Trophoblast cell (in vitro differentiated cells and primary cell): ENCODE measurements at regions not wholly inside any gene's neighbourhood (a gene's known extent, or its start where the extent isn't known, plus 50 kb on each side); places are given as distances from the start of the nearest gene placed in this dataset.

Experiments used
- DNase-seq, 2 donors: peaks; one replicate each; pipeline ENCODE4 v3.0.0-alpha.2; 2016
- H2AFZ ChIP-seq: 2 replicates; pipeline ENCODE4 v1.6.1; 2013; ENCODE audit warnings: low read length, moderate library complexity, mild to moderate bottlenecking; ENCODE audit not compliant: insufficient read depth, poor library complexity
- H2AK5ac ChIP-seq: 2 replicates; pipeline ENCODE4 v1.6.1; 2013; ENCODE audit warnings: mild to moderate bottlenecking, low read length
- H2BK120ac ChIP-seq: 2 replicates; pipeline ENCODE4 v1.6.1; 2013; ENCODE audit warnings: low read length, mild to moderate bottlenecking, moderate library complexity; ENCODE audit not compliant: insufficient read depth, poor library complexity
- H2BK12ac ChIP-seq: 2 replicates; pipeline ENCODE4 v1.6.1; 2013; ENCODE audit warnings: mild to moderate bottlenecking, low read length, moderate library complexity
- H2BK5ac ChIP-seq: 2 replicates; pipeline ENCODE4 v1.6.1; 2013; ENCODE audit warnings: low read length, low read depth, moderate library complexity, mild to moderate bottlenecking; ENCODE audit not compliant: poor library complexity
- H3K14ac ChIP-seq: 2 replicates; pipeline ENCODE4 v1.6.1; 2013; ENCODE audit warnings: mild to moderate bottlenecking, low read length
- H3K18ac ChIP-seq: 2 replicates; pipeline ENCODE4 v1.6.1; 2013; ENCODE audit warnings: mild to moderate bottlenecking, low read length
- H3K23ac ChIP-seq: 2 replicates; pipeline ENCODE4 v1.6.1; 2013; ENCODE audit warnings: low read length
- H3K27ac ChIP-seq: 2 replicates; pipeline ENCODE4 v1.5.1; 2013; ENCODE audit warnings: low read depth, mild to moderate bottlenecking, inconsistent platforms, low read length, moderate library complexity
- H3K27me3 ChIP-seq: 2 replicates; pipeline ENCODE4 v1.6.1; 2013; ENCODE audit warnings: inconsistent platforms, mild to moderate bottlenecking, low read length, moderate library complexity; ENCODE audit not compliant: insufficient read depth
- H3K36me3 ChIP-seq, 2 experiments: 1 replicate in 1 of 2; 2 replicates in 1 of 2; pipeline ENCODE4 v1.6.1; 2013; ENCODE audit warnings: low read length in 2 of 2, mild to moderate bottlenecking in 2 of 2, moderate library complexity in 1 of 2; ENCODE audit not compliant: insufficient read depth in 2 of 2, control insufficient read depth in 1 of 2
- H3K4ac ChIP-seq: 2 replicates; pipeline ENCODE4 v1.6.1; 2013; ENCODE audit warnings: low read depth, mild to moderate bottlenecking, low read length, moderate library complexity
- H3K4me1 ChIP-seq, 2 experiments: 1 replicate in 1 of 2; 2 replicates in 1 of 2; pipeline ENCODE4 v1.6.1; 2013; ENCODE audit warnings: low read length in 2 of 2, mild to moderate bottlenecking in 2 of 2, moderate library complexity in 1 of 2; ENCODE audit not compliant: insufficient read depth in 2 of 2, control insufficient read depth in 1 of 2
- H3K4me2 ChIP-seq: 2 replicates; pipeline ENCODE4 v1.6.1; 2013; ENCODE audit warnings: inconsistent platforms, mild to moderate bottlenecking, low read length, moderate library complexity
- H3K4me3 ChIP-seq: 2 replicates; pipeline ENCODE4 v1.5.1; 2013; ENCODE audit warnings: mild to moderate bottlenecking, low read depth, low read length, inconsistent platforms
- H3K79me1 ChIP-seq: one replicate; pipeline ENCODE4 v1.6.1; 2013; ENCODE audit warnings: low read length
- H3K79me2 ChIP-seq: 2 replicates; pipeline ENCODE4 v1.6.1; 2013; ENCODE audit warnings: low read length, mild to moderate bottlenecking; ENCODE audit not compliant: control insufficient read depth, insufficient read depth, poor library complexity
- H3K9ac ChIP-seq: 2 replicates; pipeline ENCODE4 v1.6.1; 2013; ENCODE audit warnings: mild to moderate bottlenecking, low read length
- H3K9me3 ChIP-seq: 2 replicates; pipeline ENCODE4 v1.6.1; 2013; ENCODE audit warnings: low read depth, mild to moderate bottlenecking, control low read depth, inconsistent platforms, low read length; ENCODE audit not compliant: insufficient read depth
- H4K12ac ChIP-seq: 2 replicates; pipeline ENCODE4 v1.6.1; 2013; ENCODE audit warnings: low read depth, mild to moderate bottlenecking, low read length, moderate library complexity
- H4K8ac ChIP-seq: 2 replicates; pipeline ENCODE4 v1.6.1; 2013; ENCODE audit warnings: low read depth, mild to moderate bottlenecking, low read length, moderate library complexity
- H4K91ac ChIP-seq: one replicate; pipeline ENCODE4 v1.6.1; 2013; ENCODE audit warnings: low read depth, mild to moderate bottlenecking, low read length, moderate library complexity
- WGBS: extraction: QIAGEN DNeasy Blood & Tissue Kit; methylation state at CpG from one replicate; pipeline ENCODE4 v1.1.7; 2013; ENCODE audit warnings: missing lambda C conversion rate; ENCODE audit not compliant: insufficient read length, insufficient coverage; ENCODE audit errors: extremely low coverage; 5-methylcytosine and 5-hydroxymethylcytosine counted together

DNA sequence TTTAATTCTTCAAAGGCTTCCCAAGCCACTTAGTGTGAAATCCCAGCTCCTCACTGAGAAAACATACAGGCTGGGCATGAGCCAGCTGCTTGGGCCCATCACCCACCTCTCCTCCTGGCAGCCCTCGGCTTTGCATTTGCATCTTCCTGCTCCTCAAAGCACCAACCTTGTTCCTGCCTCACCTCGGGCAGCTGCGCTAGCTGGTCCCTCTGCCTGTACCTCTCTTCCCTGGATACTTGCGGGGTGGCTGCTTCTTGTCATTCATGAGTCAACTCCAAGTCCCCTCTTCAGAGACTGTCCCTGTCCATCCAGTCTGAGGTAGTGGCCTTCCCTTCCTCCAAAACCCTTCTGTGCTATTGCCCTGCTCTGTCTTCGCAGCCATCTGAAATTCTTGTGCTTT, 116.1 kb upstream of the CXCL14 start:
- no peak overlapping the region for H3K27ac ChIP-seq
- no peak overlapping the region for H3K14ac ChIP-seq
- H2AFZ ChIP-seq = no peak overlapping the region
- no peaks in the 10 kb centered on the region for H3K27me3 ChIP-seq
- peak overlapping the region; percentile 1 for H4K8ac ChIP-seq
- H3K23ac ChIP-seq = no peak overlapping the region
- H2AK5ac ChIP-seq = no peak overlapping the region
- H4K12ac ChIP-seq = no peak overlapping the region
- no peak for DNase-seq
- no peak overlapping the region for H3K4ac ChIP-seq
- H3K4me3 ChIP-seq = no peak overlapping the region
- H3K4me2 ChIP-seq = no peak overlapping the region
- no peaks in the 10 kb centered on the region for H3K4me1 ChIP-seq
- no CpG with 5 or more reads among the region's 5 CpGs for WGBS
- H3K9ac ChIP-seq = no peak overlapping the region
- no peak overlapping the region for H2BK12ac ChIP-seq
- no peak overlapping the region for H2BK5ac ChIP-seq
- H2BK120ac ChIP-seq = no peak overlapping the region
- no peaks in the 10 kb centered on the region for H3K79me2 ChIP-seq
- H3K36me3 ChIP-seq = no peaks in the 10 kb centered on the region
- H4K91ac ChIP-seq = no peak overlapping the region
- H3K79me1 ChIP-seq = no peaks in the 10 kb centered on the region
- peaks cover 6% of the 10 kb centered on the region for H3K9me3 ChIP-seq
- H3K18ac ChIP-seq = no peak overlapping the region

DNA sequence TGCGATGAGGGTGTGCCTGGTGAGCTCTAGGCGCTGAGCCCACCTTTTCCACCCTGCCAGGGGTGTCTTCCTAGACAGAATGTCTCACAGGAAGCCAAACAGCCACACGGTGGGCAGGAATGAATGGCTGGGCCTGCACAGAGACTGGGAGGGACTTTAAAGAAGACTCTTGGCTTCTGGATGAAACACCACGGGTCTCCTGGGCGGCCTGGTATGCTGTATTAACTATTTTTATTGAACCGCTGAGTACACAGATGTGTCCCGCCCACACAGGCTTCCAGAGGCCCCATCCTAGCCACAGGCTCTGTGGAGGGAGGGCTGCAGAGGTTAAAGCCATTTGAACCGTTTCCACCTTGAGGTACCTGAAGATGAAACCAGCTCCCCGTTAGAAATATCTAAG, 115.2 kb upstream of the CXCL14 start:
- H2BK12ac ChIP-seq = no peak overlapping the region
- WGBS = no CpG with 5 or more reads among the region's 9 CpGs
- no peak overlapping the region for H3K4me3 ChIP-seq
- no peak for DNase-seq
- no peak overlapping the region for H3K14ac ChIP-seq
- H4K91ac ChIP-seq = no peak overlapping the region
- H3K79me1 ChIP-seq = no peaks in the 10 kb centered on the region
- no peak overlapping the region for H2AFZ ChIP-seq
- H2AK5ac ChIP-seq = no peak overlapping the region
- H3K79me2 ChIP-seq = no peaks in the 10 kb centered on the region
- H3K9me3 ChIP-seq = peaks cover 6% of the 10 kb centered on the region
- H4K12ac ChIP-seq = no peak overlapping the region
- H3K23ac ChIP-seq = no peak overlapping the region
- H4K8ac ChIP-seq = no peak overlapping the region
- no peak overlapping the region for H3K4ac ChIP-seq
- H3K27me3 ChIP-seq = no peaks in the 10 kb centered on the region
- H3K4me2 ChIP-seq = no peak overlapping the region
- no peak overlapping the region for H3K18ac ChIP-seq
- H3K9ac ChIP-seq = no peak overlapping the region
- H3K36me3 ChIP-seq = no peaks in the 10 kb centered on the region
- H2BK120ac ChIP-seq = no peak overlapping the region
- H3K27ac ChIP-seq = no peak overlapping the region
- no peaks in the 10 kb centered on the region for H3K4me1 ChIP-seq
- no peak overlapping the region for H2BK5ac ChIP-seq

DNA sequence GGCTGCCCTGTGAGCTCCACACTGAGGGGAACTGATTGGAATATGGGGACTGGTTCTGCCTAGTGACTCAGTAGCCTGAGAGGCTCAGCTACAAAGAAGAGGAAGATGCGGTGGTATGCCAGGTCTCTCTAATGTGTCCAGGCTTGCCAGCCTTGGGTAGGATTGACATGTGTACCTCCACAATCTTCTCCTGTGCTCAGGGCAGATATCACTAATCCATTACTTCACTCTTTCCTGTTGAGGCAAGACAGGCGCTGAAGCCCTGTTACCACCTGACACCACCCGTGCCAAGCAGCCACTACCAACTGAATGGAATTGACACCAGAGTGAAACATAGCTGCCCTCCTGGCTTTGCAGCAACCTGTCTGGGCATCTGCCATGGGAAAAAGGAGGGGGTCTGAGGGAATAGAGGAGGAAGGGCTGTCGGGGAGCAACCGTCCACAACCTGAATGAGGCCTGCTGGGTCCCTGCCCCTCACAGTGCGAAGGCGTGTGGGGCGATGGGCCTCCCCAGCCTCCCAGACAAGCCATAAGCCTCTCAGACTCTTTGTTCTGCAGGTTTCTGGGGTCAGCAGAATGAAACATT, 114.7 kb upstream of the CXCL14 start:
- WGBS = no CpG with 5 or more reads among the region's 8 CpGs
- H3K14ac ChIP-seq = no peak overlapping the region

GRCh38 chr5:135691044-135691443, 112.3 kb upstream of the CXCL14 start:
- Histone ChIP-seq H3K79me2 (no peaks in the 10 kb centered on the region), H3K27ac (no peak overlapping the region), H4K91ac (no peak overlapping the region), H2BK5ac (no peak overlapping the region), H2AK5ac (no peak overlapping the region), H3K4me3 (no peak overlapping the region), H3K27me3 (no peaks in the 10 kb centered on the region), H2BK120ac (no peak overlapping the region), H3K9ac (no peak overlapping the region), H2AFZ (no peak overlapping the region), H3K36me3 (no peaks in the 10 kb centered on the region), H2BK12ac (no peak overlapping the region), H3K4me1 (no peaks in the 10 kb centered on the region), H3K9me3 (peaks cover 4% of the 10 kb centered on the region), H3K79me1 (no peaks in the 10 kb centered on the region), H3K4ac (no peak overlapping the region), H3K14ac (no peak overlapping the region), H3K23ac (no peak overlapping the region), H4K8ac (no peak overlapping the region), H3K4me2 (no peak overlapping the region), H4K12ac (no peak overlapping the region), H3K18ac (no peak overlapping the region)
- DNase-seq = no peak
- WGBS = no CpG with 5 or more reads among the region's 6 CpGs

More for the DNA sequence above, 114.7 kb upstream of the CXCL14 start:
- Histone ChIP-seq H4K12ac (no peak overlapping the region), H3K4ac (no peak overlapping the region), H3K27me3 (no peaks in the 10 kb centered on the region), H2AFZ (no peak overlapping the region), H3K79me2 (no peaks in the 10 kb centered on the region), H3K36me3 (no peaks in the 10 kb centered on the region), H3K4me1 (no peaks in the 10 kb centered on the region), H2AK5ac (no peak overlapping the region), H4K91ac (peak overlapping the region; percentile 2), H3K4me3 (no peak overlapping the region), H3K4me2 (no peak overlapping the region), H3K9me3 (peaks cover 6% of the 10 kb centered on the region), H2BK5ac (no peak overlapping the region), H4K8ac (no peak overlapping the region), H2BK12ac (no peak overlapping the region), H3K9ac (no peak overlapping the region), H3K27ac (no peak overlapping the region), H3K79me1 (no peaks in the 10 kb centered on the region), H2BK120ac (no peak overlapping the region), H3K18ac (no peak overlapping the region), H3K23ac (no peak overlapping the region)
- no peak for DNase-seq
